ENCODE measurements at regions not wholly inside any gene's neighbourhood (a gene's known extent, or its start where the extent isn't known, plus 50 kb on each side); places are given as distances from the start of the nearest gene placed in this dataset.

DNA sequence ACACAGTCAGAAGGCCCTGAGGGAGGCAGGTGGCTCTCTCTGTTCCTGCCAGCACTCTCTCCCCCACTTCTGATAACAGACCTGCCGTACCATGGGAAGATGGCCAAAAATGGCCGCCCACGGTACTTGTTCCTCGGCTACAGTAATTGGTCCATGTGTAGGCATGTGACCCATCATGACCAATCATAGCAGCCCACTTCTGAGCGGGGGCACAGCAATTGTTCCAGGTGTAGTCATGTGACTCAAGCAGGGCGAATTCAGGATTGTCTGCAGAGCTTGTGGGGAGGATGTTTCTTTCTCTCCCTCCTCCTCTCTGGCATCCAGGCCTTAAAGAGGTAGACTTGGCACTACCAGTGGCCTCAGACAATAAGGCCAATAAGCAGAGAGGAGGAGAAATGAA, 250.4 kb downstream of the MRTFB start:
- Histone ChIP-seq H4K91ac (ENCODE audit: insufficient read length, low read depth, low read length) (no peak overlapping the region), H2BK12ac (ENCODE audit: insufficient read length, low read depth, low read length) (no peak overlapping the region), H2BK15ac (ENCODE audit: low read depth, low read length) (no peak overlapping the region), H3K4ac (ENCODE audit: low read depth, low read length) (no peak overlapping the region), H3T11ph (ENCODE audit: low read length) (no peak overlapping the region), H3K27me3 (ENCODE audit: insufficient read depth, low read length) (no peaks in the 10 kb centered on the region), H2BK120ac (ENCODE audit: low read depth, low read length, poor library complexity, severe bottlenecking) (no peak overlapping the region), H3K27ac (ENCODE audit: insufficient read length, low read depth, low read length) (no peak overlapping the region), H2BK5ac (ENCODE audit: insufficient read length, low read length) (no peak overlapping the region), H3K56ac (ENCODE audit: insufficient read length, low read depth, low read length) (no peak overlapping the region), H3K9me3 (ENCODE audit: control insufficient read depth, low read depth, low read length) (no peaks in the 10 kb centered on the region), H3K9ac (ENCODE audit: extremely low read depth, insufficient read length, low read length) (no peak overlapping the region), H3K23me2 (ENCODE audit: insufficient read length, low read depth, low read length, poor library complexity, severe bottlenecking) (no peaks in the 10 kb centered on the region), H3K18ac (ENCODE audit: insufficient read length, low read depth, low read length) (no peak overlapping the region), H4K8ac (replicated peaks; ENCODE audit: insufficient read length, low read depth, low read length) (no peak overlapping the region), H2BK20ac (ENCODE audit: low read depth, low read length, poor library complexity, severe bottlenecking) (no peak overlapping the region), H3K23ac (ENCODE audit: insufficient read length, low read depth, low read length) (no peak overlapping the region), H3K14ac (ENCODE audit: insufficient read depth, low read length) (no peak overlapping the region), H3K79me2 (ENCODE audit: insufficient read depth, low read length) (no peaks in the 10 kb centered on the region; the same call in 1 of the 2 replicates), H4K5ac (ENCODE audit: insufficient read length, low read depth, low read length) (no peak overlapping the region), H3K79me1 (ENCODE audit: insufficient read depth, low read depth, low read length, poor library complexity, severe bottlenecking) (no peaks in the 10 kb centered on the region), H2AK5ac (ENCODE audit: insufficient read length, low read length) (no peak overlapping the region), H3K4me2 (ENCODE audit: insufficient read depth, insufficient read length, low read length) (no peak overlapping the region), H3K4me1 (ENCODE audit: insufficient read depth, low read length) (no peaks in the 10 kb centered on the region), H2AFZ (ENCODE audit: low read length) (no peak overlapping the region), H4K20me1 (ENCODE audit: control insufficient read depth, insufficient read depth, insufficient read length) (no peaks in the 10 kb centered on the region)
- Mint-ChIP-seq H3K36me3 (ENCODE audit: insufficient read depth in 1 of 3, low read depth in 3 of 3) (peaks cover 4 to 11% (median 7%) of the 10 kb centered on the region in 3 experiments), H3K4me3 (no peak overlapping the region; a peak in 1 of 5 replicates), H3K27ac (peak overlapping the region in 1 of 3 experiments; percentile 19; a peak in 3 of 7 replicates), H3K27me3 (ENCODE audit: low read depth) (no peaks in the 10 kb centered on the region; the same call in 1 of the 2 replicates), H3K4me1 (peaks cover 8 to 18% of the 10 kb centered on the region in 2 experiments), H3K9me3 (no peaks in the 10 kb centered on the region; a peak in 1 of 5 replicates)
- DNase-seq: no peak
- TF ChIP-seq, protein P1, sequence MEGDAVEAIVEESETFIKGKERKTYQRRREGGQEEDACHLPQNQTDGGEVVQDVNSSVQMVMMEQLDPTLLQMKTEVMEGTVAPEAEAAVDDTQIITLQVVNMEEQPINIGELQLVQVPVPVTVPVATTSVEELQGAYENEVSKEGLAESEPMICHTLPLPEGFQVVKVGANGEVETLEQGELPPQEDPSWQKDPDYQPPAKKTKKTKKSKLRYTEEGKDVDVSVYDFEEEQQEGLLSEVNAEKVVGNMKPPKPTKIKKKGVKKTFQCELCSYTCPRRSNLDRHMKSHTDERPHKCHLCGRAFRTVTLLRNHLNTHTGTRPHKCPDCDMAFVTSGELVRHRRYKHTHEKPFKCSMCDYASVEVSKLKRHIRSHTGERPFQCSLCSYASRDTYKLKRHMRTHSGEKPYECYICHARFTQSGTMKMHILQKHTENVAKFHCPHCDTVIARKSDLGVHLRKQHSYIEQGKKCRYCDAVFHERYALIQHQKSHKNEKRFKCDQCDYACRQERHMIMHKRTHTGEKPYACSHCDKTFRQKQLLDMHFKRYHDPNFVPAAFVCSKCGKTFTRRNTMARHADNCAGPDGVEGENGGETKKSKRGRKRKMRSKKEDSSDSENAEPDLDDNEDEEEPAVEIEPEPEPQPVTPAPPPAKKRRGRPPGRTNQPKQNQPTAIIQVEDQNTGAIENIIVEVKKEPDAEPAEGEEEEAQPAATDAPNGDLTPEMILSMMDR (conservative IDR thresholded peaks at IDR 0.05): no peak
- WGBS (ENCODE audit: extremely low coverage, insufficient read length, low lambda C conversion rate): no CpG with 5 or more reads among the region's 6 CpGs

Measured in H9 (cell line).